Activated CD8-positive, alpha-beta memory T cell treated with anti-CD3 and anti-CD28 coated beads for 48 hours (primary cell): ENCODE measurements at regions not wholly inside any gene's neighbourhood (a gene's known extent, or its start where the extent isn't known, plus 50 kb on each side); places are given as distances from the start of the nearest gene placed in this dataset.
"Not testable (repeated sequence)": the region's sequence is repeated elsewhere in the genome, so short reads cannot be mapped to it uniquely, and the experiment has no call there.

Experiments
- DNase-seq, 3 experiments: peaks; one replicate each; pipeline ENCODE4 v3.0.0-alpha.2; 2020; ENCODE audit warnings: low read depth in 2 of 3, low spot score in 2 of 3

GRCh38 chr6:27178860-27179259 lies 68.6 kb upstream of the PRSS16 start:
- DNase-seq: no peak

- DNase-seq: no peak
These were observed 64.3 kb upstream of the PRSS16 start for GRCh38 chr6:27183060-27183832.

GRCh38 chr6:27187231-27188060 lies 60.1 kb upstream of the PRSS16 start:
- no peak for DNase-seq

GRCh38 chr6:27188061-27188884 lies 59.2 kb upstream of the PRSS16 start:
- DNase-seq: peak in 1 of 3 experiments; percentile 20

- no peak for DNase-seq
These were observed 58.5 kb upstream of the PRSS16 start for GRCh38 chr6:27188885-27189418.

GRCh38 chr6:27190126-27190525 lies 57.4 kb upstream of the PRSS16 start:
- DNase-seq: no peak

- not testable (repeated sequence) for DNase-seq
These were observed 53.0 kb upstream of the PRSS16 start for GRCh38 chr6:27194453-27194852.

GRCh38 chr6:27195547-27195946 lies 52.0 kb upstream of the PRSS16 start:
- DNase-seq: not testable (repeated sequence)
